ENCODE measurements at regions not wholly inside any gene's neighbourhood (a gene's known extent, or its start where the extent isn't known, plus 50 kb on each side); places are given as distances from the start of the nearest gene placed in this dataset.
"Not testable (repeated sequence)": the region's sequence is repeated elsewhere in the genome, so short reads cannot be mapped to it uniquely, and the experiment has no call there.

DNA sequence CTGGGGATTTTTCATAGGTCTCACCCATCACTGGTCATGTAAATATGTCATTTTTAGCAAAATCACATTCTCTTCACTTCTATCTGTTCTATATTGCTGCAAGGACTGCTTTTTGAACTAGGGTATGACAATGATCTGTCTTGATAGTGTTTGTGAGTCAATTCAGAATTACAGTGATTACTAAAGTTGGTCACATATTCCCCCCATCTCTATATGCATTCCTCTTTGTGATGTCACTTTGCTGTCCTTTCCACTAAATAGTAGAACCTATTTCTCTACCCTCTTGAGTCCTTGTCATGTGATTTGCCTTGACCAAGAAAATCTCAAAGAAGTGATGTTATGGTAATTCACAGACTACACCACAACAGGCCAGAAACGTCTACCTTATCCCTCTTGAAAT, 243.9 kb downstream of the NPIPA8 start:
- in situ Hi-C loops (cut with HindIII; ENCODE audit: extremely low pct_ligation_motif_present, low pct_unique_long_range_greater_than_20kb); POLR2A ChIA-PET: not testable (repeated sequence)
- 3% methylated on average over 1 of the region's 1 CpG for WGBS (ENCODE audit: low lambda C conversion rate)

DNA sequence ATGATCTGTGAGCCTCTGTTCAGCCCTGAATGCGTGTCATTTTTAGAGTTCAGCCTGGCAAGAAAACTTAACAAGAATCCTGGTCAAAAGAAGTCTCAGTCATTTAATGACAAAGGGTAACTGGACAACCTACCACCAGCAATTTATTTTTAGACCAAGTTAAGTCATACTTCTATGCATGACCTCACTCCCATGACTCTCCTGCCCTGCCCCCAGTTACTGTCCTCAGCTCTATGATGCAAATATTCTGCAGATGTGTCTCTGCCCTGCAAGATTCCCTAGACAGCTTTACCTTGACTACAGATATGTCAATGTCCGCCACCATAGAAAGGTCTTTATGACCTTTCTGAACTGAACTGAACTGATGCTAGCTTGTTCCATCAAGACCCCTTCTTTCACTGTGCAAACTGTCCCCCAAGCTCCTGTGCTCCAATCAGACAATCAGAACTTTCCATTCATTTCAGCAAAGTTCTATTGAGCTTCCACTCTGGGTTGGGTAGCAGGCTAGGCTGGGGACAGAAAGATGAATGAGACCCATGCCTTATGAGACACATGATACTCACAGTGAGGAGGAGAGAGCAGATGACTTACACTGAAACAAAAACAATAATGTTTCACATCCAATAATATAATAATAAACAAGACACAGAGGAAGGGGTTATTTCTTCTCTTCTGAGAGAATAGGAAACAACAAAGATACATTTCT, 255.7 kb downstream of the NPIPA8 start:
- H3K9ac ChIP-seq (ENCODE audit: insufficient read depth, low read depth, low read length); H2AFZ ChIP-seq (ENCODE audit: low read length); H3K36me3 ChIP-seq (replicated peaks in 1 of 2; ENCODE audit: control insufficient read depth in 1 of 2, insufficient read depth in 2 of 2, low read length in 2 of 2); DNase-seq (ENCODE audit: low spot score); H3K9me3 ChIP-seq (ENCODE audit: low read length); H3K79me2 ChIP-seq (ENCODE audit: insufficient read depth, low read length); in situ Hi-C loops (cut with HindIII; ENCODE audit: extremely low pct_ligation_motif_present, low pct_unique_long_range_greater_than_20kb); H3K4me3 ChIP-seq (replicated peaks in 1 of 3; ENCODE audit: insufficient read depth in 1 of 3, low read depth in 2 of 3, low read length in 3 of 3); ATAC-seq; FAIRE-seq; H3K4me2 ChIP-seq (ENCODE audit: low read depth, low read length); H4K20me1 ChIP-seq (ENCODE audit: insufficient read depth, low read length); BruUV-seq (replicated peaks); intact Hi-C loops (cut with micrococcal nuclease; ENCODE audit: unreplicated experiment); H3K27ac ChIP-seq (ENCODE audit: extremely low read length, insufficient read depth, low read length); POLR2A ChIA-PET; H3K4me1 ChIP-seq (ENCODE audit: insufficient read depth, low read length); CTCF ChIA-PET (ENCODE audit: low intra/inter-chr PET ratio, low total read pairs); H3K27me3 ChIP-seq (ENCODE audit: control insufficient read depth in 1 of 2, insufficient read depth in 2 of 2, low read length in 2 of 2): not testable (repeated sequence)
- WGBS (ENCODE audit: low lambda C conversion rate): 0% methylated on average over 2 of the region's 2 CpGs

More for the DNA sequence above, 243.9 kb downstream of the NPIPA8 start:
- CTCF ChIA-PET (ENCODE audit: low intra/inter-chr PET ratio, low total read pairs); ATAC-seq; H3K27ac ChIP-seq (ENCODE audit: extremely low read length, insufficient read depth, low read length); FAIRE-seq; DNase-seq (ENCODE audit: low spot score); H3K27me3 ChIP-seq (ENCODE audit: control insufficient read depth in 1 of 2, insufficient read depth in 2 of 2, low read length in 2 of 2); H2AFZ ChIP-seq (ENCODE audit: low read length); H4K20me1 ChIP-seq (ENCODE audit: insufficient read depth, low read length); BruUV-seq (replicated peaks); H3K9ac ChIP-seq (ENCODE audit: insufficient read depth, low read depth, low read length); H3K4me1 ChIP-seq (ENCODE audit: insufficient read depth, low read length); H3K4me3 ChIP-seq (replicated peaks in 1 of 3; ENCODE audit: insufficient read depth in 1 of 3, low read depth in 2 of 3, low read length in 3 of 3); H3K4me2 ChIP-seq (ENCODE audit: low read depth, low read length); intact Hi-C loops (cut with micrococcal nuclease; ENCODE audit: unreplicated experiment); H3K36me3 ChIP-seq (replicated peaks in 1 of 2; ENCODE audit: control insufficient read depth in 1 of 2, insufficient read depth in 2 of 2, low read length in 2 of 2); H3K79me2 ChIP-seq (ENCODE audit: insufficient read depth, low read length); H3K9me3 ChIP-seq (ENCODE audit: low read length): not testable (repeated sequence)

DNA sequence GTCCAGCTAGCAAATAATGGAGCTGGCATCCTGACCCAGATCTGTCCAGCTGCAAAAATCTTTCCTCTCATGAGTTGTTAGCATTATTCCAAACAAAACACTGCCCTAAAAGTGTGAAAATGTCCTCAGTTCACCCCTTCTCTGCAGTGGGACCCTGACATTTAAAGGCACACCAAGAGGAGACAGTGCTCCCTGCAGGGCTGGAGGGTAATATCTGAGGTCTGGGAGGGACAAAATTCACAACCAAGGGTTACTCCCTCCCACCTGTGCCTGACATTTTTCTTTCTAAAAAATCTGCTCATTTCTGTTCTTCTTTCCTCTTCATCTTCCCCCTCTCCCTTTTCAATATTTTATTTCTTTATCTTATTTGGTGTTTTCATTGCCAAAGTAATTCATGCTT, 258.6 kb downstream of the NPIPA8 start:
- H3K79me2 ChIP-seq (ENCODE audit: insufficient read depth, low read length); H3K27me3 ChIP-seq (ENCODE audit: control insufficient read depth in 1 of 2, insufficient read depth in 2 of 2, low read length in 2 of 2); H2AFZ ChIP-seq (ENCODE audit: low read length); POLR2A ChIA-PET; H3K9me3 ChIP-seq (ENCODE audit: low read length); in situ Hi-C loops (cut with HindIII; ENCODE audit: extremely low pct_ligation_motif_present, low pct_unique_long_range_greater_than_20kb); intact Hi-C loops (cut with micrococcal nuclease; ENCODE audit: unreplicated experiment); FAIRE-seq; H3K9ac ChIP-seq (ENCODE audit: insufficient read depth, low read depth, low read length); H3K27ac ChIP-seq (ENCODE audit: extremely low read length, insufficient read depth, low read length); H3K4me3 ChIP-seq (replicated peaks in 1 of 3; ENCODE audit: insufficient read depth in 1 of 3, low read depth in 2 of 3, low read length in 3 of 3); DNase-seq (ENCODE audit: low spot score); H3K4me1 ChIP-seq (ENCODE audit: insufficient read depth, low read length); H3K4me2 ChIP-seq (ENCODE audit: low read depth, low read length); BruUV-seq (replicated peaks); CTCF ChIA-PET (ENCODE audit: low intra/inter-chr PET ratio, low total read pairs); H3K36me3 ChIP-seq (replicated peaks in 1 of 2; ENCODE audit: control insufficient read depth in 1 of 2, insufficient read depth in 2 of 2, low read length in 2 of 2); H4K20me1 ChIP-seq (ENCODE audit: insufficient read depth, low read length): not testable (repeated sequence)
- ATAC-seq: peak; percentile 58; the same call in 2 of the 3 replicates

All from HepG2 (cell line).